ENCODE measurements at regions not wholly inside any gene's neighbourhood (a gene's known extent, or its start where the extent isn't known, plus 50 kb on each side); places are given as distances from the start of the nearest gene placed in this dataset.
"Not testable (repeated sequence)": the region's sequence is repeated elsewhere in the genome, so short reads cannot be mapped to it uniquely, and the experiment has no call there.

DNA sequence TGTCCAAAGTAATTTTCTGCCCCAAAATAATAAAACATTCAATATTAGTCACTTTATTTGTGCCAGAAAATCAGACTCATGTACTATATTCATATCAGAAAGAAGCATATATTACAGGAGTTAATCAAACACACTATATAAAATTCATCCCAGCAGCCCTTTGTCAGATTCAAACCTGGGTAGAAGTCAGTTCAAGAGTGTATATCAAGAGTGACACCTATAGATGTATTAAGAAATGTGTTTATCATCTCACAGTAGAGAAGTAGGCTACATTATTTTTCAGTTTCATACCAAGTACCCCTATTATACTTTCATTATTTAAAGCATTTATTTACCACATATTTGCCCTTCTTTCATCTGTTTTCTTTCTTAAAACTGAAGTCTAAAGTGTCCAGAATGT lies 193.2 kb upstream of the DDX18 start:
- TF ChIP-seq CTCF (IDR thresholded peaks at IDR 0.05) = no peak
- TF ChIP-seq POLR2A (IDR thresholded peaks at IDR 0.05) = no peak
- TF ChIP-seq POLR2AphosphoS5 (IDR thresholded peaks at IDR 0.05) = no peak
- no peak overlapping the region for H3K4me3 ChIP-seq
- no peaks in the 10 kb centered on the region for H3K36me3 ChIP-seq
- no peak overlapping the region for H3K27ac ChIP-seq
- no peak for DNase-seq (ENCODE audit: low spot score)
- intact Hi-C loops (cut with DNase I) = no loop called here
- H3K4me1 ChIP-seq (replicated peaks) = no peaks in the 10 kb centered on the region
- no peaks in the 10 kb centered on the region for H3K9me3 ChIP-seq
- no peaks in the 10 kb centered on the region for H3K27me3 ChIP-seq (replicated peaks; ENCODE audit: insufficient read depth)

DNA sequence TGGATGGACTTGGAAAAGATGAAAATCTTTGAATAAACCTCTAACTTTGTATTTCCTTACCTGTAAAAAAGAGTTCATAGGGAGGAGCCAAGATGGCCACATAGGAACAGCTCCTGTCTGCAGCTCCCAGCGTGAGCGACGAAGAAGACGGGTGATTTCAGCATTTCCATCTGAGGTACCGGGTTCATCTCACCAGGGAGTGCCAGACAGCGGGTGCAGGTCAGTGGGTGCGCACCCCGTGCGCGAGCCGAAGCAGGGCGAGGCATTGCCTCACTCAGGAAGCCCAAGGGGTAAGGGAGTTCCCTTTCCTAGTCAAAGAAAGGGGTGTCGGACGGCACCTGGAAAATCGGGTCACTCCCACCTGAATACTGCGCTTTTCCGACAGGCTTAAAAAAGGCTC lies 191.3 kb upstream of the DDX18 start:
- 84% methylated on average over 17 of the region's 17 CpGs for whole genome bisulfite sequencing
- intact Hi-C loops (cut with DNase I); H3K9me3 ChIP-seq; H3K4me1 ChIP-seq (replicated peaks); H3K27me3 ChIP-seq (replicated peaks; ENCODE audit: insufficient read depth); H3K36me3 ChIP-seq; DNase-seq (ENCODE audit: low spot score); H3K4me3 ChIP-seq; H3K27ac ChIP-seq: not testable (repeated sequence)

DNA sequence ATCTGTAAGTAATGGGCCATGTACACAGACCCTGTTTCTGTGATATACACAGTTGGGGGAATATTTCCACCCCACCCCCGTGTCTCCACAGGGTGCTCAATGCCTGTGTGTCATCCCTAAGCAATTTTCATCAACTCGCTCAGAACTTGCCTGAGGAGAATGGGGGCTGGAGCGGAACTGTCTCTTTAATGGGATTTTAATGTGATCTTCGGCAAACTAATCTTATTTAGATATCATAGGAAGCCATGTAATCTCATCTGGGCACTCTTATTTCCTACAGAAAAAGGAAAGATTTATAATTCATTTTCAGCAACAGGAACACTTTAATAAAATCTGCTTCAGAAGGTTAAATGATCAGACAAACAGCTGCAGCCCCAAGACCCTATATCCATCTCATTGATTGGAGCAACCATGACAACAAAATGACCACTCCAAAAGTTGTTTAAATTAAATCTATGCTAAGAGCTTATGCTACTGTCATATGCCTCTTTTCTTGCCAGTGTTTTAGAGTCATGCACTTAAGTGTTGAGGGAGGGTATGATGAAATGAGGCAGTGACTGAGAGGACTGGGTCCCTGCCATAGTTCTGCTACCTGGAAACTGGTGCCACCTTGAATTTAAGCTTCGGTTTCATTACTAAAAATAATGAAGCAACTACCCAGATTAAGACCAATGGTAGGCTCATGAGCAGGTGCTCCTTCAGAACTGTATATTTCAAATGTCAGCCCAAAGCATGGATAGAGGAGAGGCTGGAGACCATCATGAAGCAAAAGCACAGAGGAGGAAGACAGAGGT lies 183.1 kb upstream of the DDX18 start:
- no peaks in the 10 kb centered on the region for H3K36me3 ChIP-seq
- 62% methylated on average over 5 of the region's 5 CpGs for whole genome bisulfite sequencing

DNA sequence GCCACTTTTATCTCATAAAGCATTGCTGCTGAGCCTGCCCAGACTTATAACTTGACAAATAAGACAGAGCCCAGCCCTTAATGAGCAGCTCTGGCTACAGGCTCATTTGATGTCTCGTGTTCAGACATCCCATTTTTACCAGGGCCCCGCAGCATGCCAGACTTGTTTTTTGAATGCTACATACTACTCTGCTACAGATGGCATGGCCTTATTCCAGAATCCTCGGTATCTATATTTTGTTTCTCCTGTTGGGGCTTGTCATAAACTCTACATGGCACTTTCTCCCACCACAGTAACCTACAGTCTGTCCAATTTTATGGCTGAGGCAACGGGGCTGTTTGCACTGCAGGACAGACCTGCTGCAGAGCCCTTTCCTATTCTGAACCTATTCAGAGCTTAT lies 179.0 kb upstream of the DDX18 start:
- Histone ChIP-seq H3K4me3 (no peak overlapping the region), H3K36me3 (no peaks in the 10 kb centered on the region), H3K9me3 (no peaks in the 10 kb centered on the region), H3K27ac (no peak overlapping the region), H3K4me1 (replicated peaks) (no peaks in the 10 kb centered on the region), H3K27me3 (replicated peaks; ENCODE audit: insufficient read depth) (no peaks in the 10 kb centered on the region)
- DNase-seq (ENCODE audit: low spot score) = no peak
- 21% methylated on average over 4 of the region's 4 CpGs for WGBS
- TF ChIP-seq CTCF (IDR thresholded peaks at IDR 0.05) (no peak), POLR2AphosphoS5 (IDR thresholded peaks at IDR 0.05) (no peak), POLR2A (IDR thresholded peaks at IDR 0.05) (no peak)
- intact Hi-C loops (cut with DNase I) = no loop called here

More for the DNA sequence above, 183.1 kb upstream of the DDX18 start:
- Histone ChIP-seq H3K4me3 (no peak overlapping the region), H3K9me3 (no peaks in the 10 kb centered on the region), H3K27ac (no peak overlapping the region), H3K27me3 (replicated peaks; ENCODE audit: insufficient read depth) (no peaks in the 10 kb centered on the region), H3K4me1 (replicated peaks) (no peaks in the 10 kb centered on the region)
- TF ChIP-seq CTCF (IDR thresholded peaks at IDR 0.05) (no peak), POLR2A (IDR thresholded peaks at IDR 0.05) (no peak), POLR2AphosphoS5 (IDR thresholded peaks at IDR 0.05) (no peak)
- intact Hi-C loops (cut with DNase I) = no loop called here
- DNase-seq (ENCODE audit: low spot score) = no peak

GRCh38 chr2:117639401-117639800 lies 175.1 kb upstream of the DDX18 start:
- Histone ChIP-seq H3K9me3 (no peaks in the 10 kb centered on the region), H3K27ac (no peak overlapping the region), H3K4me1 (replicated peaks) (no peaks in the 10 kb centered on the region), H3K27me3 (replicated peaks; ENCODE audit: insufficient read depth) (no peaks in the 10 kb centered on the region), H3K36me3 (no peaks in the 10 kb centered on the region), H3K4me3 (no peak overlapping the region)
- WGBS = 83% methylated on average over 1 of the region's 1 CpG
- DNase-seq (ENCODE audit: low spot score) = no peak
- TF ChIP-seq CTCF (IDR thresholded peaks at IDR 0.05) (no peak), POLR2A (IDR thresholded peaks at IDR 0.05) (no peak), POLR2AphosphoS5 (IDR thresholded peaks at IDR 0.05) (no peak)
- intact Hi-C loops (cut with DNase I) = no loop called here
